ENCODE measurements at regions not wholly inside any gene's neighbourhood (a gene's known extent, or its start where the extent isn't known, plus 50 kb on each side); places are given as distances from the start of the nearest gene placed in this dataset.

GRCh38 chr17:12489325-12489724 is 176.4 kb upstream of the MYOCD start:
- TF ChIP-seq, protein P1, sequence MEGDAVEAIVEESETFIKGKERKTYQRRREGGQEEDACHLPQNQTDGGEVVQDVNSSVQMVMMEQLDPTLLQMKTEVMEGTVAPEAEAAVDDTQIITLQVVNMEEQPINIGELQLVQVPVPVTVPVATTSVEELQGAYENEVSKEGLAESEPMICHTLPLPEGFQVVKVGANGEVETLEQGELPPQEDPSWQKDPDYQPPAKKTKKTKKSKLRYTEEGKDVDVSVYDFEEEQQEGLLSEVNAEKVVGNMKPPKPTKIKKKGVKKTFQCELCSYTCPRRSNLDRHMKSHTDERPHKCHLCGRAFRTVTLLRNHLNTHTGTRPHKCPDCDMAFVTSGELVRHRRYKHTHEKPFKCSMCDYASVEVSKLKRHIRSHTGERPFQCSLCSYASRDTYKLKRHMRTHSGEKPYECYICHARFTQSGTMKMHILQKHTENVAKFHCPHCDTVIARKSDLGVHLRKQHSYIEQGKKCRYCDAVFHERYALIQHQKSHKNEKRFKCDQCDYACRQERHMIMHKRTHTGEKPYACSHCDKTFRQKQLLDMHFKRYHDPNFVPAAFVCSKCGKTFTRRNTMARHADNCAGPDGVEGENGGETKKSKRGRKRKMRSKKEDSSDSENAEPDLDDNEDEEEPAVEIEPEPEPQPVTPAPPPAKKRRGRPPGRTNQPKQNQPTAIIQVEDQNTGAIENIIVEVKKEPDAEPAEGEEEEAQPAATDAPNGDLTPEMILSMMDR (conservative IDR thresholded peaks at IDR 0.05; ENCODE audit: low read length) = no peak
- DNase-seq (ENCODE audit: low read depth) = no peak
- H3K4me3 ChIP-seq (ENCODE audit: low read length) = no peak overlapping the region

DNA sequence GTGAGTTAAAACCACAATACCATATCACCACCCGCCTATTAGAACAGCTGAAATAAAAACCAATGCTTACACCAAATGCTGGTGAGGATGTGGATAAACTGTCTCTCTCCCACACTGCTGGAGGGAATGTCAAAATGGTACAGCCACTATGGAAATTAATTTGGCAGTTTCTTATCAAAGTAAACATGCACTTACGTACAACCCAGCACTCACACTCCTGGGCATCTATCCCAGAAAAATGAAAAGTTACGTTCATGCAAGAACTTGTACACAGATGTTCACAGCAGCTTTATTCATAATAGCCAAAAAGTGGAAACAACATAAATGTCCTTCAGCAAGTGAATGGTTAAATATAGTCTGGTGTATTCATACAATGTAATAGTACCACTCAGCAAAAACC is 173.2 kb upstream of the MYOCD start:
- TF ChIP-seq, protein P1 (conservative IDR thresholded peaks at IDR 0.05; ENCODE audit: low read length) = no peak
- DNase-seq (ENCODE audit: low read depth) = no peak
- no peak overlapping the region for H3K4me3 ChIP-seq (ENCODE audit: low read length)

DNA sequence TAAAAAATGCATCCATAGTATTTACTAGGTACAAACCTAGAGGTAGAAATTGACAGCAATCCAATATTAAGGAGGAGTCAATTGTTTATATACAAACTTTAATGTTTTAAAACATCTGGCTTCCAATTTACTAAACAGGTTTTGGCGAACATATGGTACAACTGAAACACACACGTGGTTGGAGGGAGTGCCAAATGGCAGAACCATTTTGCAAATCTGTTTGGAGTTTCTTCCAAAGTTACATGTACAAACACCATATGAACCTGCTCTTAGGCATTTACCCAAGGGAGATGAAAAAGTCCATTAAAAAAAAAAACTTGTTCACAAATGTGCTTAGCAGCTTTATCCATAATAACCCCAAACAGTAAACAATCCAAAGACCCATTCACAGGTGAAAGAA is 159.8 kb upstream of the MYOCD start:
- no peak for DNase-seq (ENCODE audit: low read depth)
- H3K4me3 ChIP-seq (ENCODE audit: low read length) = no peak overlapping the region
- TF ChIP-seq, protein P1 (conservative IDR thresholded peaks at IDR 0.05; ENCODE audit: low read length) = no peak

DNA sequence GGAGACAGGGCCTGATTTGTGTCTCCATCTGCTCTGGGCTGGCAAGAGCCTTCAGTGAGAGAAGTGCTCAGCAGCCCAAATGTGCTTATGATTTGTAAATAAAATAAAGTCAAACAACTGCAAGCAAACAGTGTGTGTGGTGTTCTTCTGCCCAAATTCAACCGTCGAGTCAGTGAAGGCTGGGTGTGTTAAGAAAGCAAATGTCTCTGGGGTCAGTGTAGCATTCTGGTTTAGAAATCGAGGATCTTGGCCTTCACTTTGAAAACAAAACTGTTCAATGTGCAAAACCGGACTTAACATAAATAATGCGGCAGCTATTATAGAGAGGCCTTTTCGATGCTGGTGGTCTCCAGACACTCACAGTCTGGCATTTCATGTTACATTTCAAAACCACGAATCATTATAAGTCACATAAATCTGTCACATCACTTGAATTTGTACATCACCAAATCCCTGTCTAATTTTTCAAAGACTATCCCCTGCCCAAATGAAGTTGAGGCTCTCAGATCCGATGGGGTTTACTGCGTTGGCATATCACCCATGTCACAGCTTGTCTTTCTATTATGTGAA is 158.6 kb upstream of the MYOCD start:
- no peak overlapping the region for H3K4me3 ChIP-seq (ENCODE audit: low read length)
- TF ChIP-seq, protein P1 (conservative IDR thresholded peaks at IDR 0.05; ENCODE audit: low read length) = no peak
- DNase-seq (ENCODE audit: low read depth) = no peak

GRCh38 chr17:12509801-12510200 is 155.9 kb upstream of the MYOCD start:
- TF ChIP-seq, protein P1 (conservative IDR thresholded peaks at IDR 0.05; ENCODE audit: low read length) = no peak
- no peak overlapping the region for H3K4me3 ChIP-seq (ENCODE audit: low read length)
- peak; percentile 31 for DNase-seq (ENCODE audit: low read depth)

GRCh38 chr17:12510535-12510934 is 155.2 kb upstream of the MYOCD start:
- H3K4me3 ChIP-seq (ENCODE audit: low read length) = no peak overlapping the region
- TF ChIP-seq, protein P1 (conservative IDR thresholded peaks at IDR 0.05; ENCODE audit: low read length) = no peak
- DNase-seq (ENCODE audit: low read depth) = peak; percentile 21

DNA sequence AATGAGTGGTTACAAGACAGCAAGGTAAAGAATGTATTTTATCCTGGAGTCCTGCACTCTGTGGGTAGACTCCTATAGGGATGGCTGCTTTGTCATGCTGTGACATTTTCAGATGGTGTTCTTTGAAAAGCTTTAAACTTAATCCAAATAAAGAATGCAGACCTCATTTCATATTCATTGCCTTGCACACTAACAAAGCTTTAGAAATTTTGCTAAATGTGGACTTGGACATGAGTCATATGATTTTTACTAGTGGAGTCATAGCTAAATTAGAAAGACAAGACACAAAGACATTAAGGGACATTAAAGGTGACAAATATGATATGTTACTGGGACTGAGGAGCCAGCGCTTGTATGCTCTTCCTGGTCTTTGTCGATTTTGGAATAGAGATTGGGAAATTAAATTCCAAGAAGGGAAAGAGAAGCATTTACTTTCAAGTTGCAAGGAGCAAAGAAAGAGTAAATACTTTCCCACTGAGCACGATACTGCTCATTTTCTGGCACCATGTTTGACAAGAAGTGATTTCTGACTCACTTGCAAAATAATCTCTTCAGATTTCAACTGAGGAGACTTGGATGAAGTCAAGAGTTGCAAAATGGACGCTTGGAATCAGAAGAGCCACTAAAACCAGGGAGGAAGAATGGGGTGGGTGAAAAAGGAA is 152.9 kb upstream of the MYOCD start:
- TF ChIP-seq, protein P1 (conservative IDR thresholded peaks at IDR 0.05; ENCODE audit: low read length) = no peak
- DNase-seq (ENCODE audit: low read depth) = peak; percentile 57
- H3K4me3 ChIP-seq (ENCODE audit: low read length) = no peak overlapping the region

Measured in AG10803 (cell line).